SH-SY5Y (cell line): ENCODE measurements at regions not wholly inside any gene's neighbourhood (a gene's known extent, or its start where the extent isn't known, plus 50 kb on each side); places are given as distances from the start of the nearest gene placed in this dataset.

Experiments used
- GATA2 ChIP-seq: IDR thresholded peaks from 2 replicates; pipeline ENCODE4 v1.6.1; 2011; ENCODE audit warnings: mild to moderate bottlenecking, low read depth, low read length
- GATA3 ChIP-seq: IDR thresholded peaks from 2 replicates; pipeline ENCODE4 v1.6.1; 2011; ENCODE audit warnings: low read depth, mild to moderate bottlenecking, low read length, moderate library complexity

GRCh38 chr10:128959746-128960145, 507.3 kb upstream of the MGMT start:
- TF ChIP-seq GATA2 (no peak), GATA3 (no peak)
